ENCODE measurements at regions not wholly inside any gene's neighbourhood (a gene's known extent, or its start where the extent isn't known, plus 50 kb on each side); places are given as distances from the start of the nearest gene placed in this dataset.

- TF ChIP-seq, protein P1, sequence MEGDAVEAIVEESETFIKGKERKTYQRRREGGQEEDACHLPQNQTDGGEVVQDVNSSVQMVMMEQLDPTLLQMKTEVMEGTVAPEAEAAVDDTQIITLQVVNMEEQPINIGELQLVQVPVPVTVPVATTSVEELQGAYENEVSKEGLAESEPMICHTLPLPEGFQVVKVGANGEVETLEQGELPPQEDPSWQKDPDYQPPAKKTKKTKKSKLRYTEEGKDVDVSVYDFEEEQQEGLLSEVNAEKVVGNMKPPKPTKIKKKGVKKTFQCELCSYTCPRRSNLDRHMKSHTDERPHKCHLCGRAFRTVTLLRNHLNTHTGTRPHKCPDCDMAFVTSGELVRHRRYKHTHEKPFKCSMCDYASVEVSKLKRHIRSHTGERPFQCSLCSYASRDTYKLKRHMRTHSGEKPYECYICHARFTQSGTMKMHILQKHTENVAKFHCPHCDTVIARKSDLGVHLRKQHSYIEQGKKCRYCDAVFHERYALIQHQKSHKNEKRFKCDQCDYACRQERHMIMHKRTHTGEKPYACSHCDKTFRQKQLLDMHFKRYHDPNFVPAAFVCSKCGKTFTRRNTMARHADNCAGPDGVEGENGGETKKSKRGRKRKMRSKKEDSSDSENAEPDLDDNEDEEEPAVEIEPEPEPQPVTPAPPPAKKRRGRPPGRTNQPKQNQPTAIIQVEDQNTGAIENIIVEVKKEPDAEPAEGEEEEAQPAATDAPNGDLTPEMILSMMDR (conservative IDR thresholded peaks at IDR 0.05), result no peak
- no peak for TF ChIP-seq ZFX (IDR thresholded peaks at IDR 0.05)
Measured at GRCh38 chr15:68511073-68511991, 67.5 kb upstream of the CORO2B start.
